CD14-positive monocyte (primary cell): ENCODE measurements at regions not wholly inside any gene's neighbourhood (a gene's known extent, or its start where the extent isn't known, plus 50 kb on each side); places are given as distances from the start of the nearest gene placed in this dataset.

Source experiments
- DNase-seq, 3 donors: peaks; one replicate each; pipeline ENCODE4 v3.0.0-alpha.2; 2011 to 2022
- H2AFZ ChIP-seq: 2 replicates; pipeline ENCODE4 v1.6.0; 2012; ENCODE audit warnings: mild to moderate bottlenecking, low read depth, low read length, inconsistent platforms; ENCODE audit not compliant: insufficient read depth, poor library complexity, severe bottlenecking
- H3K27ac ChIP-seq, 2 donors: 1 replicate in 1 of 2; 2 replicates in 1 of 2; pipeline ENCODE4 v1.5.1; 2012 to 2013; ENCODE audit warnings: low read length in 2 of 2, control low read depth in 1 of 2, inconsistent platforms in 1 of 2, low read depth in 1 of 2, mild to moderate bottlenecking in 1 of 2
- H3K27me3 ChIP-seq, 2 donors: one replicate each; pipeline versions ENCODE4 v1.6.0 to v1.6.1; 2011 to 2013; ENCODE audit warnings: low read length in 2 of 2; ENCODE audit not compliant: control insufficient read depth in 2 of 2, insufficient read depth in 2 of 2
- H3K36me3 ChIP-seq, 2 donors: replicated peaks in 1 of 2; 1 replicate in 1 of 2; 2 replicates in 1 of 2; pipeline versions ENCODE4 v1.5.1 to v1.6.1; 2012 to 2013; ENCODE audit warnings: low read length in 2 of 2, control low read depth in 1 of 2, inconsistent platforms in 1 of 2, mild to moderate bottlenecking in 1 of 2; ENCODE audit not compliant: insufficient read depth in 2 of 2, control insufficient read depth in 1 of 2
- H3K4me1 ChIP-seq, 2 donors: 1 replicate in 1 of 2; 2 replicates in 1 of 2; pipeline versions ENCODE4 v1.5.1 to v1.6.1; 2012 to 2013; ENCODE audit warnings: low read length in 2 of 2, control low read depth in 1 of 2, inconsistent platforms in 1 of 2, mild to moderate bottlenecking in 1 of 2, moderate library complexity in 1 of 2; ENCODE audit not compliant: insufficient read depth in 2 of 2, control insufficient read depth in 1 of 2
- H3K4me2 ChIP-seq: replicated peaks from 2 replicates; pipeline ENCODE3; 2012; ENCODE audit warnings: low read length, moderate library complexity, mild to moderate bottlenecking; ENCODE audit not compliant: poor library complexity, severe bottlenecking; ENCODE audit errors: extremely low read depth
- H3K4me3 ChIP-seq, 3 experiments: fragments of 200-600 bp in 1 of 3; sonication (generic) in 1 of 3; replicated peaks in 1 of 3; 1 replicate in 2 of 3; 2 replicates in 1 of 3; pipeline ENCODE4 v1.5.1; 2011 to 2013; ENCODE audit warnings: low read length in 3 of 3, mild to moderate bottlenecking in 3 of 3, control low read depth in 2 of 3, low read depth in 2 of 3, inconsistent platforms in 1 of 3, moderate library complexity in 1 of 3
- H3K79me2 ChIP-seq: 2 replicates; pipeline ENCODE4 v1.6.0; 2012; ENCODE audit warnings: mild to moderate bottlenecking, control low read depth, inconsistent platforms, low read length, moderate library complexity; ENCODE audit not compliant: insufficient read depth
- H3K9ac ChIP-seq: 2 replicates; pipeline ENCODE4 v1.6.0; 2017; ENCODE audit warnings: low read length, mild to moderate bottlenecking; ENCODE audit not compliant: insufficient read depth, poor library complexity, severe bottlenecking
- H3K9me3 ChIP-seq, 2 donors: replicated peaks in 1 of 2; 1 replicate in 1 of 2; 2 replicates in 1 of 2; pipeline versions ENCODE4 v1.5.1 to v1.6.1; 2012 to 2013; ENCODE audit warnings: low read length in 2 of 2, control low read depth in 1 of 2; ENCODE audit not compliant: control insufficient read depth in 1 of 2, insufficient read depth in 1 of 2
- H4K20me1 ChIP-seq: 2 replicates; pipeline ENCODE4 v1.6.0; 2012; ENCODE audit warnings: mild to moderate bottlenecking, low read length, control low read depth, moderate library complexity; ENCODE audit not compliant: insufficient read depth
- H3K27ac Mint-ChIP-seq, 7 donors: one replicate each; pipeline ENCODE4 v1.8.0; 2020; ENCODE audit warnings: mild to moderate bottlenecking in 7 of 7, mixed read lengths in 7 of 7, moderate library complexity in 6 of 7, inconsistent platforms in 2 of 7
- H3K27me3 Mint-ChIP-seq, 3 donors: one replicate each; pipeline ENCODE4 v1.8.0; 2021 to 2022; ENCODE audit warnings: low read depth in 3 of 3, mild to moderate bottlenecking in 3 of 3, mixed read lengths in 3 of 3, moderate library complexity in 3 of 3, inconsistent platforms in 1 of 3
- H3K36me3 Mint-ChIP-seq, 2 donors: one replicate each; pipeline ENCODE4 v1.8.0; 2020; ENCODE audit warnings: mixed read lengths in 2 of 2, inconsistent platforms in 1 of 2, mild to moderate bottlenecking in 1 of 2
- H3K4me1 Mint-ChIP-seq: one replicate; pipeline ENCODE4 v1.8.0; 2020; ENCODE audit warnings: mild to moderate bottlenecking, mixed read lengths
- H3K4me3 Mint-ChIP-seq, 2 donors: one replicate each; pipeline ENCODE4 v1.8.0; 2020; ENCODE audit warnings: mild to moderate bottlenecking in 2 of 2, mixed read lengths in 2 of 2, moderate library complexity in 1 of 2
- H3K9me3 Mint-ChIP-seq, 7 donors: one replicate each; pipeline ENCODE4 v1.8.0; 2020 to 2022; ENCODE audit warnings: mixed read lengths in 7 of 7, mild to moderate bottlenecking in 6 of 7, moderate library complexity in 6 of 7, inconsistent platforms in 2 of 7
- WGBS: methylation state at CpG from one replicate; pipeline ENCODE4 v1.1.5; 2013; ENCODE audit warnings: missing lambda C conversion rate; ENCODE audit not compliant: insufficient coverage; 5-methylcytosine and 5-hydroxymethylcytosine counted together
- intact Hi-C, 2 donors: fragments of 100-400 bp; cut with micrococcal nuclease; formaldehyde crosslinking; loops; one replicate each; pipeline versions ENCODE4 v1.15.0 to v1.15.1; 2023
- TF ChIP-seq, protein P1 (sequence below): fragments of 200-600 bp; IDR thresholded peaks from one replicate; pipeline ENCODE4 v1.8.0; 2022; ENCODE audit warnings: antibody characterized with exemption, mild to moderate bottlenecking

DNA sequence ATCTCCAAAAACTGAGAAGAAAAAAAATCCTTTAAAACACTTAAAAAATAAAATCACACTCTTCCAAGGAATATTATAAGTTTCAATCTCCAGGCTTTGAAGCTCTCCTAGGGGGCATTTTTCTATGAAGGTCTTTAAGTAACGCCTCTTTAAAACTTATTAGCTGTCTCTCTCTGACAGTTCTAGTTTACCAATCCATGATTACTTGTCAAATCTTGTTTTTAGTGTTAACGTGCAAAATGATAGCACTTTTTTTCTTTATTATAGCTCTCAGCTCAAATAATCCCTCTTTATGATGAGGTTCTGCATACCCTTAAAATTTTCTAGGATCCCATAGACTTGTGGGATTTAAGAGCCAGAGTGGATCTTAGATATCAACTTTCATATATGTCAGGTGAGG is 369.0 kb downstream of the DOK5 start:
- no peak overlapping the region for H2AFZ ChIP-seq
- no peak overlapping the region for H3K4me2 ChIP-seq
- no peak for DNase-seq
- intact Hi-C loops, result no loop called here
- H3K36me3 Mint-ChIP-seq, result no peaks in the 10 kb centered on the region
- TF ChIP-seq, protein P1, sequence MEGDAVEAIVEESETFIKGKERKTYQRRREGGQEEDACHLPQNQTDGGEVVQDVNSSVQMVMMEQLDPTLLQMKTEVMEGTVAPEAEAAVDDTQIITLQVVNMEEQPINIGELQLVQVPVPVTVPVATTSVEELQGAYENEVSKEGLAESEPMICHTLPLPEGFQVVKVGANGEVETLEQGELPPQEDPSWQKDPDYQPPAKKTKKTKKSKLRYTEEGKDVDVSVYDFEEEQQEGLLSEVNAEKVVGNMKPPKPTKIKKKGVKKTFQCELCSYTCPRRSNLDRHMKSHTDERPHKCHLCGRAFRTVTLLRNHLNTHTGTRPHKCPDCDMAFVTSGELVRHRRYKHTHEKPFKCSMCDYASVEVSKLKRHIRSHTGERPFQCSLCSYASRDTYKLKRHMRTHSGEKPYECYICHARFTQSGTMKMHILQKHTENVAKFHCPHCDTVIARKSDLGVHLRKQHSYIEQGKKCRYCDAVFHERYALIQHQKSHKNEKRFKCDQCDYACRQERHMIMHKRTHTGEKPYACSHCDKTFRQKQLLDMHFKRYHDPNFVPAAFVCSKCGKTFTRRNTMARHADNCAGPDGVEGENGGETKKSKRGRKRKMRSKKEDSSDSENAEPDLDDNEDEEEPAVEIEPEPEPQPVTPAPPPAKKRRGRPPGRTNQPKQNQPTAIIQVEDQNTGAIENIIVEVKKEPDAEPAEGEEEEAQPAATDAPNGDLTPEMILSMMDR, result no peak
- H3K79me2 ChIP-seq, result no peaks in the 10 kb centered on the region
- no peaks in the 10 kb centered on the region for H3K27me3 ChIP-seq
- H4K20me1 ChIP-seq, result no peaks in the 10 kb centered on the region
- H3K27ac Mint-ChIP-seq, result no peak overlapping the region
- no peaks in the 10 kb centered on the region for H3K36me3 ChIP-seq
- H3K27ac ChIP-seq, result no peak overlapping the region
- H3K4me1 Mint-ChIP-seq, result no peaks in the 10 kb centered on the region
- H3K4me1 ChIP-seq, result no peaks in the 10 kb centered on the region
- H3K4me3 Mint-ChIP-seq, result no peak overlapping the region
- H3K4me3 ChIP-seq, result no peak overlapping the region
- H3K9ac ChIP-seq, result no peak overlapping the region
- H3K9me3 ChIP-seq, result no peaks in the 10 kb centered on the region
- H3K27me3 Mint-ChIP-seq, result peaks cover 0 to 1% (median 0%) of the 10 kb centered on the region in 3 donors
- WGBS, result no CpG with 5 or more reads among the region's 2 CpGs
- H3K9me3 Mint-ChIP-seq, result peaks cover 0 to 4% (median 2%) of the 10 kb centered on the region in 7 donors

DNA sequence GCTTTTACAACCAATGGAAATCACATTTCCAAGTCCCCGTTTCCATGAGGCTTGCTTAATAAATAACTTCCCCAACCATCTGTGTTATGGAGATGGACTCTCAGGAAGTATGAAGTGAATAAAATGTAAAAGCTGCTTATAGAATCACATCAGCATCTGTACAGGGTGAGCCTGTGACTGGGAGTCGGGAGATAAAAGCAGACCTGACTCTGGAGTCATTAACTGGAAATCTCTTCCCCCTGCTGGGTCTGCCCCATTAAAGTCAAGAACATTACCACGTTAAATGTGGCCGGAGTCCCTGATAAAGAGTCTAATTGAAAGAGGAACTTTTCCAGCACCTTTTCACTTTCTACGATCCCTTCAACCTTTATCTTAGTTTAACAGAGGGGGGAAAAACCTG is 368.5 kb downstream of the DOK5 start:
- Histone ChIP-seq H3K79me2 (no peaks in the 10 kb centered on the region), H3K4me1 (no peaks in the 10 kb centered on the region), H3K27ac (no peak overlapping the region), H4K20me1 (no peaks in the 10 kb centered on the region), H3K9me3 (no peaks in the 10 kb centered on the region), H3K27me3 (no peaks in the 10 kb centered on the region), H2AFZ (no peak overlapping the region), H3K36me3 (no peaks in the 10 kb centered on the region), H3K9ac (no peak overlapping the region), H3K4me3 (no peak overlapping the region), H3K4me2 (no peak overlapping the region)
- Mint-ChIP-seq H3K9me3 (peaks cover 0 to 4% (median 2%) of the 10 kb centered on the region in 7 donors), H3K27ac (no peak overlapping the region), H3K27me3 (peaks cover 0 to 1% (median 0%) of the 10 kb centered on the region in 3 donors), H3K4me1 (no peaks in the 10 kb centered on the region), H3K36me3 (no peaks in the 10 kb centered on the region), H3K4me3 (no peak overlapping the region)
- DNase-seq, result no peak
- TF ChIP-seq, protein P1, result no peak
- WGBS, result 40% methylated on average over 1 of the region's 5 CpGs
- intact Hi-C loops, result no loop called here
